ENCODE measurements at regions not wholly inside any gene's neighbourhood (a gene's known extent, or its start where the extent isn't known, plus 50 kb on each side); places are given as distances from the start of the nearest gene placed in this dataset.
A peak's percentile ranks its signal among the peaks of the same experiment; 100 is the strongest.

- DNase-seq, result no peak
Observed at GRCh38 chr6:165081944-165082532, 227.4 kb downstream of the C6orf118 start.

GRCh38 chr6:165077876-165078275 lies 231.5 kb downstream of the C6orf118 start:
- DNase-seq, result no peak

- no peak for DNase-seq
Observed at GRCh38 chr6:165071906-165072305, 237.5 kb downstream of the C6orf118 start.

DNA sequence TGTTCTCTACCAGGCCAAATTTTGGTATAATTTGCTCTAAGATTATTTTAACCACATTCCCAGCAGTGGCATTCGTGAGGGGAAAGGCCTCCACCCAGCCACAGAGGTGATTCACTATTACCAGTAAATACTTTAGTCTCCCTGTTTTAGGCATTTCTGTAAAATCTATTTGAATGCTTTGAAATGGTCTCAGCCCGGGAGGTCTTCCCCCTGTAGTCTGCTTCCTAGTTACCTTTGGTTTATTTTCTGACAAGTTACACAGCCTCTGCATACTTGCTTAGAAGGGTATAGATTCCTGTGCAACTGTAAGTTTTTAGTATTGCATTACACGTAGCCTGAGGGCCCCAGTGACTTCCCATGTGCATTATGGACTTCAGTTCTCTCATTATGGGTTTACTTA lies 248.7 kb downstream of the C6orf118 start:
- no peak for DNase-seq

DNA sequence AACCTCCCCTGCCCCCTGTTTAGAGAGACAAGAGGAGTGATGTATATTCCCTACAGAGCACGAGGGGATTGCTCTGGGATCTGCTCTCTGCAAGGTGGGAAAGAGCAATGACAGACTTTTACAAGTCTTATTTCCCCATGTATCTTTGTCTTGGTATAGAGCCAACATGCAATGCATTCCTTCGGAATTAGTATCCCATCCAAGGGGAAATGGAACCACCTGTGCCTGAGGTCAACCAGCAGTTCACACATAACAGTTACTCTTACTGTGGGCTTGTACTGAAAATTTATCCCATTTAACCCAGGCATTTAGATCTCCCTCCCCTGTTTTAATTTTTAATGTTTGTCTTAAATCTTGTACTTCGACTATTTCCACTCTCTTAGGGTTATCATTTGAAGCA lies 250.4 kb downstream of the C6orf118 start:
- DNase-seq, result no peak

- no peak for DNase-seq
Observed at GRCh38 chr6:165056292-165056691, 253.1 kb downstream of the C6orf118 start.

- DNase-seq, result peak in 1 of 2 donors; percentile 11
Observed at GRCh38 chr6:165055231-165055630, 254.2 kb downstream of the C6orf118 start.

DNA sequence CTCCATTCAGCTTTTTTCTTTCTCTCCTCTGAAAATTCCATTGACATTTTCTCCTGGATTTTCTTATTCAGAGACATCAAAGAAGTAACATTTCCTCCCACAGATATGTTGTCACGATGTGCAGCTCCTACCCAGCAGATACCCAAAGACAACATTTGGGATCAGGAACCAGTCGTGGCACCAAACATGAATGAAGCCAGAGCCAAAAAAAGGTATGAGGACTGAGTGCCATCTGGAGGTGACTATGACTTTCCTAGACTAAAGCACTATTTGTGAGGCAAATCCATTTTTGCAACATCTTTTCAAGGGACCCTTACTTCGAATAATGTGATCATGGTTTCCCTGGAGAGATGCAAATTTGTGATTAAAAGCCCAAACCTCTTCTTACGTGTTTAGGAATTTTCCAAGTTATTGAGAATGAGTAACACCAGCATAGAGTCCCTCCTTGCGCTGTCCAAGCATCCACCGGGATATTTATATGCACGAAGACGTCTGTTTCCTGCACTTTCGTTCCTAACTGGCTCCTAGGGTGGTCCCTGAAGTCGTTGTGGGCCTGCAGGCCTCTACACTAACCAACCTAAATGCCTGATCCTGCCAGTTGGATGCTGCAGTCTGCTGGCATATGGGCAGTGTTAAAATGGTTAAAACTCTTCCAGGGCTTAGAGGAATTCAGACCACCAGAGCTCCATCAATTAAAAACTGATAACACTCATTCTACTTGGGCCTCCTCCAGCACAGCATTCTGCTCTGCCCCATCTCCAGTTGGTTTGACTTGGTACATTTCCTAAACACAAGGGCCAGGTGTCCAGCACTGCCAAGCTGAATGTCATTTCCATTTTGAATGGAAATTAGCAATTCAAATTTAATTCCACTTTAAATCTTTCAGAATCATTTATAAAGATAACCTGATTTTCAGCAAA lies 256.6 kb downstream of the C6orf118 start:
- no peak for DNase-seq

- DNase-seq, result peak in 1 of 2 donors; percentile 4
Observed at GRCh38 chr6:165049362-165049761, 260.0 kb downstream of the C6orf118 start.

DNA sequence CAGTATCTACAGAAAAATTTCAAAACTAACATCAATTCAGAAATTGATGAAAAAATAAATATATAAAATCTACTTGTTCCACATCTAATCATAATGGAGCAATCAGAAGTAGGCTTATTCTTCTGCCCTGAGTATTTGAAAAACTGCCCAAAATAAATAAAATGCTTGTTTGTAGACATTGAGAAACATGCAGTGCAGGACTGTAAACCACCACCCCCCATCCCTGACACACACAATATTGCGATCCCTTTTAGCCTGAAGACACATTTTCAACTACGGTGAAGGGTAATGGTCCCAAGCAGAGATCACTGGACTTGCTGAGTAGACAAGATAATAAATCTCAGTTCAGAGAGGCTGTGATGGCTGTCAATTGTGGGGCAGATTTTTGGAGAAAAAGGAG lies 261.5 kb downstream of the C6orf118 start:
- no peak for DNase-seq

- DNase-seq, result no peak
Observed at GRCh38 chr6:165045631-165046030, 263.8 kb downstream of the C6orf118 start.

DNA sequence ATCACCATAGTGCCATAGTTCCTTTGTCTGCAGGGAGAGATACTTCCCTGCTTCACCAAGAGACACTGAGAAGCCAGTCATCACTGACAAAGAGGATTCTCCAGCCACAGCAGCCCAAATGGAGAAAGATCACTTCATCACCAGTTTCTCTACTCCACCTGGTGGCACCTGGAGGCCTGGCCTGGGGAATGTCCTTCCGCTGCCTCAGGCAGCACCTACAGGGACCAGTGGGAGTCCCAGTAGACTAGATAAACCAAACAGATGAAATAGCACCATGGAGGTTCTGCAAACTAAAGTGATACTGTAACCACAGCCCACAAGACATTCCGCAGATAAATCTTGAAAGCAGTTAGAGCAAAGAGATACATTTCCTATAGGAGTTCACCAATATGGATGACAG lies 266.5 kb downstream of the C6orf118 start:
- no peak for DNase-seq

DNA sequence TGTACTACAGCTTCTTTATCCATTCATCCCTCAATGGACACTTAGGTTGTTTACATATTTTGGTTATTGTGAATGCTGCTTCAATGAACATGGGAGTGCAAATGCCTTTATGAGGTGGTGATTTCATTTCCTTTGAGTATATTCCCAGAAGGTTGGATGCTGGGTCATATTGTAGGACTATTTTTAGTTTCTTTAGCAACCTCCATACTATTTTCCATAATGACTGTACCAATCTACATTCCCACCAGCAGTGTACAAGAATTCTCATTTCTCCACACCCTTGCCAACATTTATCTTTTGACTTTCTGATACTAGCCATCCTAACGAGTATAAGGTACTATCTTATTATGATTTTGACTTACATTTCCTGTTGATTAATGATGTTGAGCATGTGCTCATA lies 269.0 kb downstream of the C6orf118 start:
- DNase-seq, result no peak

- DNase-seq, result no peak
Observed at GRCh38 chr6:165034271-165034741, 275.1 kb downstream of the C6orf118 start.

DNA sequence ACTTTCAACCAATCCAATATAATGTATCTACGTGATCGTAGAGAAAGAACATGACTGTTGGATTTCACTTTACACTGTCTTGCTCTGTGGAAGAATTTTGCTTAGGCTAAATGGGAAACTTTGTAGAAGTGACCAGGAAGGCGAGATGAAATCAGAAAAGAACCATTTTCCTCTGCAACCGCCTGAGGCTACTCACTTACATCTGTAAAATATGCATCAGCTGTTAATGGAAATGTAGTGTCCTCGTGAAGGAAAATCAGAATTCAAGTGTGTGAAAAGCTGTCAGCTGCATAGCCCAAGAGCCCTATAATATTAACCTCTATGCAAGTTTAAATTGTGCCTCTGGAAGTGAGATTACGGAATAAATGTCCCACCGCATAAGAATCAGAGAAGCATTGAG lies 277.9 kb downstream of the C6orf118 start:
- DNase-seq, result no peak

GRCh38 chr6:165025040-165025439 lies 284.4 kb downstream of the C6orf118 start:
- no peak for DNase-seq

GRCh38 chr6:165019681-165020080 lies 289.7 kb downstream of the C6orf118 start:
- DNase-seq, result no peak

DNA sequence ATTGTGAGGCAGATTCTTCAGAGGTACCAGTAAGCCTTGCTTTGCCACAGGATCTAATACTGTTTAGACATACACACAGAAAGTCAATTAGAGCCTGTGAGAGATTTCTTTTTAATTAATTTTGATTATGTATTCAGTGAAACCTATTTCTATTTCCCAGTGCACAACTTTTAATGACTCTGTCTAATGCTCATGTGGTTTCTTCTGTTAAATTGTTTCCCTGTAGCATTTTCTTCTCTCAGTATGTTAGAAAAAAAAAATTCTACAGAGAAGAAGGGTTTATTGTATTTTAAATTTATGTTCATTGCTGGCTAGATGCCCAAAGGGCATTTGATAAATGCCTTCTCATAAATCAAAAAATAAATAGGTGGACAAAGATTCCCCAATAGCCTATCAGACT lies 293.7 kb downstream of the C6orf118 start:
- DNase-seq, result no peak

GRCh38 chr6:165013701-165014100 lies 295.7 kb downstream of the C6orf118 start:
- no peak for DNase-seq

- DNase-seq, result no peak
Observed at GRCh38 chr6:165012183-165012582, 297.2 kb downstream of the C6orf118 start.

DNA sequence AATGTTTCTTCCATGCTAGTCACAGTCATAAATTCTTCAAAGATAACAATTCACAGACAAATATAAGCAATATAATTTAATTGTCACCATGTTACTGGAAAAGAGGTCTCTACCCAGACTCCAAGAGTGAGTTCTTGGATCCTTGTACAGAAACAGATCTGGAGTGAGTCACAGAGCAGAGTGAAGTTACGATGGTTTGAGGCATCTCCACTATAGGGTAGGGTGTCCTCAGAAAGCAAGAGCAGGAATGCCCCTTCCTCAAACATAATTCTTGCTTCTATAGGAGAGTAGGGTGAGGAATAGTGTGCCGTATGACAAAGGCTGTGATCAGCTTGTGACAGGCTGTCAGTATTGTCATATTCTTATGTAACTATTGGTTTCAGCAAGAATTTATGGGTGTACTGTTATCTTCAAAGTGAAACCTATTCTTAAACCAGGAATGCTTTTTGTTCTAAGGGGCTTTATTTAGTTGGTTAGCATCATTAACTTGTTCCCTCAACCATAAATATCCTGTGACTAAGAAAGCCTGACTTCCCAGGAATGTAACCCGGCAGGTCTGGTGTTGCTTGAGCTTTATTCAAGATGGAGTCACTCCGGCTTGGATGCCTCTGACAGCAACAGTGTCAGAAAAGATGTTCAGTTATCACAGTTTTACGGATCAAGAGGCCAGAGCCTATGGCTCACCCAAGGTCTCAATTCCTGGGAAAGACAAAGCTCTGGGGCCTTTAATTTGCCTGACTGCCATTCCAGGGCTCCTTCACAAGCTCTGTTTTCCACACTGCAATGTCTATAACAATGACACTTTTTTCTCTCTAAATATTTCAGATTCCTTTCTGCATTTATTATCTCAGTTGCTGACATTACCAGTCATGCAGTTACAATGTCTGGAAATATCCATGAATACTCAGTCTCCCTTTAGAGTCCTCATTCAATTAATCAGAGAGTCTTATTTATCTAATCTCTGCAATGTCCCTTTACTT lies 298.6 kb downstream of the C6orf118 start:
- DNase-seq, result no peak

- DNase-seq, result no peak
Observed at GRCh38 chr6:165008971-165009370, 300.4 kb downstream of the C6orf118 start.

DNA sequence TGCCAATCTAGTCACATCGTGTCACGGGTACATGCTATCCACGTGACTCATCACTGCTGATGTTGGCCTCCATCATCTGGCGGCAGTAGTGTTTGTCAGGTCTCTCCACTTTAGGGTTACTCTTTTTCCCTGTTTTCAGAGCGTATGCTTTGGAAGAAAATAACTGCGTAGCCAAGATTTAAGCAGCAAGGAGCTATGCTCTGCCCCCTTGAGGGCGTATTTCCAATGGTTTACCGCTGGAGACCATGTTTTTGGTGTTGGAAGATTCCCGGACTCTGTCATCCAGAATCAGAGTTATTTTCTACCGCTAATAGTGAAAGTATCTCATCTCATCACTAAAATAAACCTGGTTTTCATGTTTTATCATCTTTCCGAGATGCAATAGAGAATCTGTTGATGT lies 306.5 kb downstream of the C6orf118 start:
- no peak for DNase-seq
